Caco-2 (cell line): ENCODE measurements at regions not wholly inside any gene's neighbourhood (a gene's known extent, or its start where the extent isn't known, plus 50 kb on each side); places are given as distances from the start of the nearest gene placed in this dataset.

ENCODE experiments used
- BruUV-seq: library from RNA; stranded (reverse); fragments of 400-500 nt; replicated peaks from 2 replicates; lab custom pipeline; 2021; lab: Mats Ljungman, UMichigan
- CTCF ChIA-PET: fragments of 300-600 bp; sonication (Branson Sonifier 250); formaldehyde crosslinking; loops from one replicate; lab custom pipeline; 2022; ENCODE audit warnings: antibody characterized with exemption; lab: Charles Lee
- POLR2A ChIA-PET: fragments of 300-600 bp; sonication (Branson Sonifier 250); formaldehyde crosslinking; loops from one replicate; lab custom pipeline; 2022; ENCODE audit warnings: antibody characterized with exemption; lab: Charles Lee
- DNase-seq, 2 experiments: peaks; one replicate each; pipeline versions ENCODE4 v3.0.0 to v3.0.0-alpha.2; 2020 to 2022
- H3K27me3 ChIP-seq: replicated peaks from 2 replicates; pipeline ENCODE4 v1.6.0; 2011; ENCODE audit warnings: low read length; ENCODE audit not compliant: control insufficient read depth, insufficient read depth
- H3K36me3 ChIP-seq: 2 replicates; pipeline ENCODE4 v1.5.1; 2011; ENCODE audit warnings: low read length; ENCODE audit not compliant: control insufficient read depth, insufficient read depth
- H3K4me1 ChIP-seq: fragments of 250-450 bp; sonication (Bioruptor Pico); 2 replicates; pipeline ENCODE4 v1.5.1; 2020; ENCODE audit warnings: mild to moderate bottlenecking
- H3K4me3 ChIP-seq: 2 replicates; pipeline ENCODE4 v1.5.1; 2011; ENCODE audit warnings: low read depth, mild to moderate bottlenecking, control low read depth, low read length
- H3K9me3 ChIP-seq: fragments of 250-450 bp; sonication (Bioruptor Pico); 2 replicates; pipeline ENCODE4 v1.5.1; 2020; ENCODE audit warnings: mild to moderate bottlenecking, moderate library complexity
- H3K27ac Mint-ChIP-seq: one replicate; pipeline ENCODE4 v1.8.0; 2022; ENCODE audit warnings: mixed read lengths; ENCODE audit not compliant: unreplicated experiment
- H3K27me3 Mint-ChIP-seq: one replicate; pipeline ENCODE4 v1.8.0; 2022; ENCODE audit warnings: mixed read lengths; ENCODE audit not compliant: insufficient read depth, unreplicated experiment
- H3K36me3 Mint-ChIP-seq: one replicate; pipeline ENCODE4 v1.8.0; 2022; ENCODE audit warnings: mild to moderate bottlenecking, mixed read lengths; ENCODE audit not compliant: insufficient read depth, unreplicated experiment
- H3K4me1 Mint-ChIP-seq: one replicate; pipeline ENCODE4 v1.8.0; 2022; ENCODE audit warnings: low read depth, mixed read lengths; ENCODE audit not compliant: unreplicated experiment
- H3K4me3 Mint-ChIP-seq: one replicate; pipeline ENCODE4 v1.8.0; 2022; ENCODE audit warnings: mild to moderate bottlenecking, moderate library complexity, mixed read lengths; ENCODE audit not compliant: unreplicated experiment
- H3K9me3 Mint-ChIP-seq: one replicate; pipeline ENCODE4 v1.8.0; 2022; ENCODE audit warnings: mixed read lengths; ENCODE audit not compliant: unreplicated experiment
- CTCF ChIP-seq, 2 experiments: fragments of 200-600 bp in 1 of 2; IDR thresholded peaks; 1 replicate in 1 of 2; 2 replicates in 1 of 2; pipeline versions ENCODE4 v1.5.1 to v1.8.0; 2011 to 2022; ENCODE audit warnings: antibody characterized with exemption in 1 of 2, control low read depth in 1 of 2, inconsistent platforms in 1 of 2, low read depth in 1 of 2, low read length in 1 of 2, mild to moderate bottlenecking in 1 of 2, moderate library complexity in 1 of 2; ENCODE audit not compliant: insufficient read depth in 1 of 2, severe bottlenecking in 1 of 2, unreplicated experiment in 1 of 2
- intact Hi-C: fragments of 100-400 bp; cut with micrococcal nuclease; formaldehyde crosslinking; loops from one replicate; pipeline ENCODE4 v1.10.0; 2022; ENCODE audit not compliant: unreplicated experiment

GRCh38 chr2:144158096-144158495 lies 361.8 kb downstream of the ZEB2 start:
- no peak for DNase-seq
- ChIA-PET CTCF (no interaction called here), POLR2A (no interaction called here)
- Mint-ChIP-seq H3K36me3 (no peaks in the 10 kb centered on the region), H3K4me3 (no peak overlapping the region), H3K27ac (no peak overlapping the region), H3K27me3 (no peaks in the 10 kb centered on the region), H3K4me1 (no peaks in the 10 kb centered on the region), H3K9me3 (no peaks in the 10 kb centered on the region)
- Histone ChIP-seq H3K27me3 (no peaks in the 10 kb centered on the region), H3K36me3 (no peaks in the 10 kb centered on the region), H3K4me3 (no peak overlapping the region), H3K9me3 (no peaks in the 10 kb centered on the region), H3K4me1 (no peaks in the 10 kb centered on the region)
- intact Hi-C loops, result no loop called here
- no TSS peak for BruUV-seq
- TF ChIP-seq CTCF (IDR thresholded peaks at IDR 0.05; ENCODE audit: insufficient read depth in 1 of 2, low read depth in 1 of 2, low read length in 1 of 2, severe bottlenecking in 1 of 2, unreplicated experiment in 1 of 2), result no peak

- Histone ChIP-seq H3K9me3 (no peaks in the 10 kb centered on the region), H3K4me3 (no peak overlapping the region), H3K27me3 (no peaks in the 10 kb centered on the region), H3K4me1 (no peaks in the 10 kb centered on the region), H3K36me3 (no peaks in the 10 kb centered on the region)
- Mint-ChIP-seq H3K36me3 (no peaks in the 10 kb centered on the region), H3K4me3 (no peak overlapping the region), H3K4me1 (no peaks in the 10 kb centered on the region), H3K27me3 (no peaks in the 10 kb centered on the region), H3K9me3 (no peaks in the 10 kb centered on the region), H3K27ac (no peak overlapping the region)
- POLR2A ChIA-PET, result no interaction called here
- intact Hi-C loops, result no loop called here
- CTCF ChIA-PET, result no interaction called here
- DNase-seq, result no peak
- no peak for TF ChIP-seq CTCF (IDR thresholded peaks at IDR 0.05; ENCODE audit: insufficient read depth in 1 of 2, low read depth in 1 of 2, low read length in 1 of 2, severe bottlenecking in 1 of 2, unreplicated experiment in 1 of 2)
- no TSS peak for BruUV-seq
Measured at GRCh38 chr2:144156736-144157640, 362.9 kb downstream of the ZEB2 start.

GRCh38 chr2:144154205-144154604 lies 365.7 kb downstream of the ZEB2 start:
- POLR2A ChIA-PET, result no interaction called here
- TF ChIP-seq CTCF (IDR thresholded peaks at IDR 0.05; ENCODE audit: insufficient read depth in 1 of 2, low read depth in 1 of 2, low read length in 1 of 2, severe bottlenecking in 1 of 2, unreplicated experiment in 1 of 2), result no peak
- Histone ChIP-seq H3K4me3 (no peak overlapping the region), H3K27me3 (no peaks in the 10 kb centered on the region), H3K4me1 (no peaks in the 10 kb centered on the region), H3K9me3 (no peaks in the 10 kb centered on the region), H3K36me3 (no peaks in the 10 kb centered on the region)
- Mint-ChIP-seq H3K27ac (no peak overlapping the region), H3K36me3 (no peaks in the 10 kb centered on the region), H3K4me3 (no peak overlapping the region), H3K27me3 (peaks cover 3% of the 10 kb centered on the region), H3K4me1 (no peaks in the 10 kb centered on the region), H3K9me3 (no peaks in the 10 kb centered on the region)
- intact Hi-C loops, result no loop called here
- CTCF ChIA-PET, result no interaction called here
- no peak for DNase-seq
- no TSS peak for BruUV-seq
